Transverse colon (tissue), 4 donors: ENCODE measurements at regions not wholly inside any gene's neighbourhood (a gene's known extent, or its start where the extent isn't known, plus 50 kb on each side); places are given as distances from the start of the nearest gene placed in this dataset.

Experiments
- DNase-seq: peaks from one replicate; pipeline ENCODE4 v3.0.0-alpha.2; 2019
- H3K27ac ChIP-seq, 4 donors: fragments of 200-600 bp; sonication (generic); 2 replicates each; pipeline ENCODE4 v1.5.1; 2016 to 2018; ENCODE audit warnings: inconsistent platforms in 4 of 4
- H3K27me3 ChIP-seq: fragments of 200-600 bp; sonication (generic); 2 replicates; pipeline ENCODE4 v1.5.1; 2017; ENCODE audit warnings: inconsistent platforms
- H3K36me3 ChIP-seq, 4 donors: fragments of 200-600 bp; sonication (generic); 2 replicates each; pipeline ENCODE4 v1.5.1; 2017 to 2019; ENCODE audit warnings: inconsistent platforms in 4 of 4
- H3K4me1 ChIP-seq, 4 donors: fragments of 200-600 bp; sonication (generic); 2 replicates each; pipeline ENCODE4 v1.5.1; 2017 to 2020; ENCODE audit warnings: inconsistent platforms in 4 of 4
- H3K4me3 ChIP-seq, 4 donors: fragments of 200-600 bp; sonication (generic); 1 replicate in 1 of 4; 2 replicates in 3 of 4; pipeline versions ENCODE4 v1.5.1 to v1.6.1; 2017 to 2019; ENCODE audit warnings: inconsistent platforms in 4 of 4
- H3K9me3 ChIP-seq, 2 donors: fragments of 200-600 bp; sonication (generic); 2 replicates each; pipeline ENCODE4 v1.5.1; 2017 to 2019; ENCODE audit warnings: inconsistent platforms in 2 of 2
- CTCF ChIP-seq, 5 experiments: fragments of 200-600 bp in 3 of 5; fragments of 450-650 bp in 2 of 5; sonication (generic) in 3 of 5; IDR thresholded peaks; 1 replicate in 2 of 5; 2 replicates in 3 of 5; pipeline ENCODE4 v1.5.1; 2016 to 2017; ENCODE audit warnings: antibody characterized with exemption in 5 of 5, inconsistent platforms in 3 of 5, mild to moderate bottlenecking in 2 of 5, moderate library complexity in 1 of 5
- EP300 ChIP-seq: sonication (generic); formaldehyde crosslinking; IDR thresholded peaks from one replicate; pipeline ENCODE4 v1.6.1; 2017; ENCODE audit warnings: antibody characterized with exemption, low read depth
- POLR2A ChIP-seq: fragments of 450-650 bp; IDR thresholded peaks from one replicate; pipeline ENCODE4 v1.6.1; 2016; ENCODE audit warnings: antibody characterized with exemption, mild to moderate bottlenecking, moderate library complexity
- POLR2AphosphoS5 ChIP-seq, 3 donors: sonication (generic); formaldehyde crosslinking; IDR thresholded peaks; one replicate each; pipeline ENCODE4 v1.6.1; 2016; ENCODE audit warnings: antibody characterized with exemption in 3 of 3
- WGBS, 2 donors: methylation state at CpG; one replicate each; pipeline ENCODE4 v1.1.5; 2018; ENCODE audit warnings: low coverage in 1 of 2; 5-methylcytosine and 5-hydroxymethylcytosine counted together
- in situ Hi-C, 4 donors: fragments of 200-750 bp; cut with MboI; loops; one replicate each; pipeline versions ENCODE4 v1.15.0 to v1.15.1; 2017; ENCODE audit warnings: low sequenced_read_pairs in 3 of 4, low pct_ligation_motif_present in 1 of 4, low pct_unique_long_range_greater_than_20kb in 1 of 4
- intact Hi-C: fragments of 100-400 bp; cut with DNase I; formaldehyde crosslinking; loops from one replicate; pipeline ENCODE4 v1.15.1; 2023; ENCODE audit warnings: low total_unique reads

GRCh38 chr17:37829592-37830123 is 84.8 kb upstream of the HNF1B start:
- Histone ChIP-seq H3K4me1 (no peaks in the 10 kb centered on the region), H3K36me3 (no peaks in the 10 kb centered on the region), H3K4me3 (no peak overlapping the region), H3K9me3 (no peaks in the 10 kb centered on the region), H3K27ac (no peak overlapping the region), H3K27me3 (peaks cover 6% of the 10 kb centered on the region)
- intact Hi-C loops (no loop called here), in situ Hi-C loops (no loop called here)
- no peak for DNase-seq
- WGBS, 2 donors = 71 to 100% methylated on average over 1 to 5 of the region's 5 CpGs
- TF ChIP-seq POLR2A (no peak), EP300 (no peak), POLR2AphosphoS5 (IDR thresholded peaks at IDR 0.05) (no peak), CTCF (IDR thresholded peaks at IDR 0.05) (no peak)

GRCh38 chr17:37828651-37829124 is 83.8 kb upstream of the HNF1B start:
- intact Hi-C loops (no loop called here), in situ Hi-C loops (no loop called here)
- H3K9me3 ChIP-seq = no peaks in the 10 kb centered on the region
- H3K36me3 ChIP-seq = no peaks in the 10 kb centered on the region
- DNase-seq = no peak
- H3K4me1 ChIP-seq = no peaks in the 10 kb centered on the region
- peaks cover 6% of the 10 kb centered on the region for H3K27me3 ChIP-seq
- TF ChIP-seq CTCF (IDR thresholded peaks at IDR 0.05) (no peak), POLR2A (no peak), EP300 (no peak), POLR2AphosphoS5 (IDR thresholded peaks at IDR 0.05) (no peak)
- no peak overlapping the region for H3K27ac ChIP-seq
- 48 to 69% methylated on average over 5 of the region's 5 CpGs for WGBS, 2 donors
- no peak overlapping the region for H3K4me3 ChIP-seq

- 80 to 83% methylated on average over 2 to 5 of the region's 5 CpGs for WGBS, 2 donors
- TF ChIP-seq POLR2AphosphoS5 (IDR thresholded peaks at IDR 0.05) (no peak), EP300 (no peak), CTCF (IDR thresholded peaks at IDR 0.05) (no peak)
- no peak for DNase-seq
- H3K36me3 ChIP-seq = no peaks in the 10 kb centered on the region
- in situ Hi-C loops (no loop called here), intact Hi-C loops (no loop called here)
- H3K4me3 ChIP-seq = no peak overlapping the region
- H3K27me3 ChIP-seq = peaks cover 6% of the 10 kb centered on the region
- H3K4me1 ChIP-seq = no peaks in the 10 kb centered on the region
- H3K9me3 ChIP-seq = no peaks in the 10 kb centered on the region
- no peak overlapping the region for H3K27ac ChIP-seq
These were observed 83.2 kb upstream of the HNF1B start for GRCh38 chr17:37827905-37828650.

- intact Hi-C loops = no loop called here
These were observed 81.9 kb upstream of the HNF1B start for GRCh38 chr17:37826497-37827430.

More at GRCh38 chr17:37826497-37827430, 81.9 kb upstream of the HNF1B start:
- WGBS, 2 donors = 57% methylated on average over 4 of the region's 4 CpGs; no CpG with 5 or more reads in 1 of the 2 donors
- H3K4me3 ChIP-seq = no peak overlapping the region
- TF ChIP-seq POLR2A (no peak), POLR2AphosphoS5 (IDR thresholded peaks at IDR 0.05) (no peak), EP300 (no peak), CTCF (IDR thresholded peaks at IDR 0.05) (no peak)
- no peaks in the 10 kb centered on the region for H3K36me3 ChIP-seq
- no peak for DNase-seq
- no peaks in the 10 kb centered on the region for H3K4me1 ChIP-seq
- H3K9me3 ChIP-seq = no peaks in the 10 kb centered on the region
- in situ Hi-C loops = no loop called here
- no peak overlapping the region for H3K27ac ChIP-seq
- H3K27me3 ChIP-seq = peaks cover 2% of the 10 kb centered on the region
